Mammary epithelial cell (primary cell): ENCODE measurements at regions not wholly inside any gene's neighbourhood (a gene's known extent, or its start where the extent isn't known, plus 50 kb on each side); places are given as distances from the start of the nearest gene placed in this dataset.

Experiments used
- EZH2 ChIP-seq: IDR thresholded peaks from 2 replicates; pipeline ENCODE4 v1.6.1; 2012; ENCODE audit warnings: low read length, inconsistent platforms, borderline replicate concordance
- TF ChIP-seq, protein P1 (sequence below), 2 donors: IDR thresholded peaks in 1 of 2; conservative IDR thresholded peaks in 1 of 2; 2 replicates each; pipeline ENCODE4 v1.5.1; 2011 to 2012; ENCODE audit warnings: inconsistent platforms in 2 of 2, low read length in 2 of 2, mild to moderate bottlenecking in 2 of 2, control low read depth in 1 of 2, low read depth in 1 of 2; ENCODE audit not compliant: insufficient read depth in 1 of 2; ENCODE audit errors: extremely low read depth in 1 of 2

DNA sequence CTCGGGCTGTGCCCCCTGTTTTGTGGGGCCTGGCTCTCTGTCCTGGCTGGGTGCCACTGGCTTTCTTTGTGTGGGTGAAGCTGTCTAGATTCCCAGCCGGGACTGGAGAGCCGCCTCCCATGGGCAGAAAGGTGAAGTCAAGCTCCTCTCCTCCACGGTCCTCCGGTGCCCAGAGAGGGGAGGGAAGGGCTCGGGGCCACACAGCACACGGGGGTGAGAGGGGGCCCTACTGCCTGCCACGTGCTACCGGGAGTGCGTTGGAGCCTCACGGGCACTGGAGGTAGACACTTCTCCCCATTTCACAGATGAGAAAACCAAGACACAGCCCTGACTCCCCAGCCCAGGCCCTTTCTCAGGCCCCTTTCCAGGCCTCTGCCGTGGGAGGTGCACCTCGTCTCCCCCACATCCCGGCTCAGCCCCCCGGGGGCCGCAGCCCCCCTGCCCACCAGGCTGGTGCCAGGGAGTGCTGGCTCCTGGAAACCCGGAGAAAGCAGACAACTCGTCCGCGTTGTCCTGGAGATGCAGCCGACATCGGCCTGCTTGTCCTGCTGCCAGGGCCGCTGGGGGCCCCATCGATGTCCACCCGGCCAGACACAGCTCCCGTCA, 55.8 kb downstream of the UNCX start:
- no peak for TF ChIP-seq EZH2
- TF ChIP-seq, protein P1, sequence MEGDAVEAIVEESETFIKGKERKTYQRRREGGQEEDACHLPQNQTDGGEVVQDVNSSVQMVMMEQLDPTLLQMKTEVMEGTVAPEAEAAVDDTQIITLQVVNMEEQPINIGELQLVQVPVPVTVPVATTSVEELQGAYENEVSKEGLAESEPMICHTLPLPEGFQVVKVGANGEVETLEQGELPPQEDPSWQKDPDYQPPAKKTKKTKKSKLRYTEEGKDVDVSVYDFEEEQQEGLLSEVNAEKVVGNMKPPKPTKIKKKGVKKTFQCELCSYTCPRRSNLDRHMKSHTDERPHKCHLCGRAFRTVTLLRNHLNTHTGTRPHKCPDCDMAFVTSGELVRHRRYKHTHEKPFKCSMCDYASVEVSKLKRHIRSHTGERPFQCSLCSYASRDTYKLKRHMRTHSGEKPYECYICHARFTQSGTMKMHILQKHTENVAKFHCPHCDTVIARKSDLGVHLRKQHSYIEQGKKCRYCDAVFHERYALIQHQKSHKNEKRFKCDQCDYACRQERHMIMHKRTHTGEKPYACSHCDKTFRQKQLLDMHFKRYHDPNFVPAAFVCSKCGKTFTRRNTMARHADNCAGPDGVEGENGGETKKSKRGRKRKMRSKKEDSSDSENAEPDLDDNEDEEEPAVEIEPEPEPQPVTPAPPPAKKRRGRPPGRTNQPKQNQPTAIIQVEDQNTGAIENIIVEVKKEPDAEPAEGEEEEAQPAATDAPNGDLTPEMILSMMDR (conservative IDR thresholded peaks at IDR 0.05 in 1 of 2, IDR thresholded peaks at IDR 0.05 in 1 of 2; ENCODE audit: extremely low read depth in 1 of 2, insufficient read depth in 1 of 2, low read depth in 1 of 2, low read length in 2 of 2), result no peak
